ENCODE measurements at regions not wholly inside any gene's neighbourhood (a gene's known extent, or its start where the extent isn't known, plus 50 kb on each side); places are given as distances from the start of the nearest gene placed in this dataset.

DNA sequence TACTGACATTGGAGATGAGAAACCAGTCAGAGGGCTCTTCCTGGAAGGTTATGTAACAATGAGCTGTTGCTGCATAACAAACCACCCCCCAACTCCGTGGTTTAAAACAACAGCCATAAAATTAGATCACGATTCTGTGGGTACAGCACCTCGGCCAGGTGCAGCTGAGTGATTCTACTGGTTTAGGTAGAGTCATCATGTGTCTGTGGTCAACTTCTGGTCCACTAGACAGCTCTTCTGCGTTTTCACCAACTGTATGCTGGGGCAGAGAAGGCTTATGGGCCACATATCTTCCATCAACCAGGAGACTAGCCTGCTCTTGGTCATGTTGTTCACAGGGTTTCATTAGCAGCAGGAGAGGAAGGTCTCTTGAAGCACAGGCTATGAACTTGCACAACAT lies 585.5 kb downstream of the KCTD12 start:
- ATAC-seq (no peak), DNase-seq (ENCODE audit: low read depth, low spot score) (no peak)
- Histone ChIP-seq H3K27me3 (ENCODE audit: control insufficient read depth, insufficient read depth, low read length) (no peaks in the 10 kb centered on the region), H3K36me3 (ENCODE audit: control insufficient read depth, insufficient read depth, low read length) (no peaks in the 10 kb centered on the region), H3K27ac (ENCODE audit: low read length) (no peak overlapping the region), H3K4me1 (ENCODE audit: control insufficient read depth, insufficient read depth, low read length) (no peaks in the 10 kb centered on the region), H3K4me3 (ENCODE audit: low read depth in 2 of 2, low read length in 2 of 2) (no peak overlapping the region), H3K9me3 (ENCODE audit: control insufficient read depth, insufficient read depth, low read depth, low read length) (no peaks in the 10 kb centered on the region)
- POLR2A ChIA-PET: no interaction called here
- in situ Hi-C loops (cut with HindIII; ENCODE audit: low pct_unique_long_range_greater_than_20kb, low sequenced_read_pairs) (no loop called here), intact Hi-C loops (cut with micrococcal nuclease; ENCODE audit: unreplicated experiment) (no loop called here)
- no TSS peak for BruUV-seq (replicated peaks)
- CTCF ChIA-PET: no interaction called here
- TF ChIP-seq REST (IDR thresholded peaks at IDR 0.05; ENCODE audit: insufficient read depth in 1 of 2, low read depth in 2 of 2, low read length in 1 of 2) (no peak), TCF7L2 (IDR thresholded peaks at IDR 0.05; ENCODE audit: low read depth, low read length) (no peak), SIN3A (IDR thresholded peaks at IDR 0.05; ENCODE audit: borderline replicate concordance, insufficient read depth, low read depth, low read length) (no peak), POLR2AphosphoS5 (IDR thresholded peaks at IDR 0.05; ENCODE audit: low read depth, low read length) (no peak)
- TF ChIP-seq, protein P1, sequence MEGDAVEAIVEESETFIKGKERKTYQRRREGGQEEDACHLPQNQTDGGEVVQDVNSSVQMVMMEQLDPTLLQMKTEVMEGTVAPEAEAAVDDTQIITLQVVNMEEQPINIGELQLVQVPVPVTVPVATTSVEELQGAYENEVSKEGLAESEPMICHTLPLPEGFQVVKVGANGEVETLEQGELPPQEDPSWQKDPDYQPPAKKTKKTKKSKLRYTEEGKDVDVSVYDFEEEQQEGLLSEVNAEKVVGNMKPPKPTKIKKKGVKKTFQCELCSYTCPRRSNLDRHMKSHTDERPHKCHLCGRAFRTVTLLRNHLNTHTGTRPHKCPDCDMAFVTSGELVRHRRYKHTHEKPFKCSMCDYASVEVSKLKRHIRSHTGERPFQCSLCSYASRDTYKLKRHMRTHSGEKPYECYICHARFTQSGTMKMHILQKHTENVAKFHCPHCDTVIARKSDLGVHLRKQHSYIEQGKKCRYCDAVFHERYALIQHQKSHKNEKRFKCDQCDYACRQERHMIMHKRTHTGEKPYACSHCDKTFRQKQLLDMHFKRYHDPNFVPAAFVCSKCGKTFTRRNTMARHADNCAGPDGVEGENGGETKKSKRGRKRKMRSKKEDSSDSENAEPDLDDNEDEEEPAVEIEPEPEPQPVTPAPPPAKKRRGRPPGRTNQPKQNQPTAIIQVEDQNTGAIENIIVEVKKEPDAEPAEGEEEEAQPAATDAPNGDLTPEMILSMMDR (IDR thresholded peaks at IDR 0.05): no peak

GRCh38 chr13:76297331-76297730 lies 588.9 kb downstream of the KCTD12 start:
- no peaks in the 10 kb centered on the region for H3K4me1 ChIP-seq (ENCODE audit: control insufficient read depth, insufficient read depth, low read length)
- H3K36me3 ChIP-seq (ENCODE audit: control insufficient read depth, insufficient read depth, low read length): no peaks in the 10 kb centered on the region
- ChIA-PET POLR2A (no interaction called here), CTCF (no interaction called here)
- in situ Hi-C loops (cut with HindIII; ENCODE audit: low pct_unique_long_range_greater_than_20kb, low sequenced_read_pairs): no loop called here
- no peak overlapping the region for H3K4me3 ChIP-seq (ENCODE audit: low read depth in 2 of 2, low read length in 2 of 2)
- no peaks in the 10 kb centered on the region for H3K27me3 ChIP-seq (ENCODE audit: control insufficient read depth, insufficient read depth, low read length)
- no peak for DNase-seq (ENCODE audit: low read depth, low spot score)
- ATAC-seq: no peak
- H3K9me3 ChIP-seq (ENCODE audit: control insufficient read depth, insufficient read depth, low read depth, low read length): no peaks in the 10 kb centered on the region
- intact Hi-C loops (cut with micrococcal nuclease; ENCODE audit: unreplicated experiment): no loop called here
- no peak overlapping the region for H3K27ac ChIP-seq (ENCODE audit: low read length)
- no TSS peak for BruUV-seq (replicated peaks)
- TF ChIP-seq SIN3A (IDR thresholded peaks at IDR 0.05; ENCODE audit: borderline replicate concordance, insufficient read depth, low read depth, low read length) (no peak), TCF7L2 (IDR thresholded peaks at IDR 0.05; ENCODE audit: low read depth, low read length) (no peak), POLR2AphosphoS5 (IDR thresholded peaks at IDR 0.05; ENCODE audit: low read depth, low read length) (no peak), REST (IDR thresholded peaks at IDR 0.05; ENCODE audit: insufficient read depth in 1 of 2, low read depth in 2 of 2, low read length in 1 of 2) (no peak)
- TF ChIP-seq, protein P1 (IDR thresholded peaks at IDR 0.05): no peak

Measured in Panc1 (cell line).